ENCODE measurements at regions not wholly inside any gene's neighbourhood (a gene's known extent, or its start where the extent isn't known, plus 50 kb on each side); places are given as distances from the start of the nearest gene placed in this dataset.

GRCh38 chr9:13688223-13688989 is 408.9 kb upstream of the MPDZ start:
- Histone ChIP-seq H3K27me3 (ENCODE audit: insufficient read depth) (no peaks in the 10 kb centered on the region), H2AFZ (peak overlapping the region; percentile 19), H3K4me2 (no peak overlapping the region), H3F3A (replicated peaks; ENCODE audit: low read depth) (no peaks in the 10 kb centered on the region), H4K20me1 (replicated peaks; ENCODE audit: insufficient read depth) (no peaks in the 10 kb centered on the region), H3K79me2 (replicated peaks; ENCODE audit: insufficient read depth) (no peaks in the 10 kb centered on the region), H3K36me3 (ENCODE audit: insufficient read depth) (peaks cover 6% of the 10 kb centered on the region; the same call in 1 of the 2 replicates), H3K9me2 (ENCODE audit: insufficient read depth) (0 out of 2 replicates have a peak, but pooled peaks cover 6% of the 10 kb centered on the region), H3K27ac (ENCODE audit: low read depth) (peak overlapping the region; percentile 51), H3K4me3 (no peak overlapping the region), H3K4me1 (ENCODE audit: insufficient read depth) (peaks cover 8% of the 10 kb centered on the region; the same call in 1 of the 2 replicates)
- H3K27me3 Mint-ChIP-seq (ENCODE audit: insufficient read depth, low read depth, poor library complexity) = no peaks in the 10 kb centered on the region
- DNase-seq (ENCODE audit: low spot score) (peak; percentile 59), ATAC-seq (peak; percentile 98)
- H3K27ac Mint-ChIP-seq = peak overlapping the region; percentile 89
- peaks cover 22% of the 10 kb centered on the region for H3K9me3 Mint-ChIP-seq
- peaks cover 20% of the 10 kb centered on the region for H3K4me1 Mint-ChIP-seq
- TF ChIP-seq REST (IDR thresholded peaks at IDR 0.05; ENCODE audit: unreplicated experiment) = no peak
- no peak for TF ChIP-seq ZNF114 (CRISPR knock-in tag; IDR thresholded peaks at IDR 0.05)
- peak; percentile 94 for TF ChIP-seq ZNF462 (CRISPR knock-in tag; IDR thresholded peaks at IDR 0.05)
- no peak for TF ChIP-seq POLR2AphosphoS5 (IDR thresholded peaks at IDR 0.05; ENCODE audit: low read depth)
- no peak for TF ChIP-seq CTCF (conservative IDR thresholded peaks at IDR 0.05; ENCODE audit: low read depth in 2 of 2)
- TF ChIP-seq ZNF331 (CRISPR knock-in tag; IDR thresholded peaks at IDR 0.05; ENCODE audit: low read depth) = no peak
- no peak for TF ChIP-seq STAT1 (IDR thresholded peaks at IDR 0.05; ENCODE audit: unreplicated experiment)
- H3K36me3 Mint-ChIP-seq (ENCODE audit: low read depth) = peaks cover 23% of the 10 kb centered on the region; the same call in 2 of the 3 replicates
- no peak overlapping the region for H3K4me3 Mint-ChIP-seq

Measured in GM23338 (cell line).